ENCODE measurements at regions not wholly inside any gene's neighbourhood (a gene's known extent, or its start where the extent isn't known, plus 50 kb on each side); places are given as distances from the start of the nearest gene placed in this dataset.

GRCh38 chr11:11777897-11778296, 63.9 kb upstream of the USP47 start:
- intact Hi-C loops (cut with micrococcal nuclease; ENCODE audit: unreplicated experiment) (no loop called here), in situ Hi-C loops (cut with HindIII; ENCODE audit: extremely low pct_ligation_motif_present, low pct_unique_long_range_greater_than_20kb) (loop anchor here (25.0 kb wide), 1 partner anchor 841 kb away; no protein-coding TSS in a partner anchor)
- ATAC-seq (no peak), DNase-seq (ENCODE audit: low spot score) (no peak), FAIRE-seq (no peak)
- TF ChIP-seq ZBTB21 (CRISPR knock-in tag; IDR thresholded peaks at IDR 0.05) (no peak), MBNL3 (CRISPR knock-in tag; conservative IDR thresholded peaks at IDR 0.05) (no peak), PHF5A (CRISPR knock-in tag; IDR thresholded peaks at IDR 0.05; ENCODE audit: low read depth, unreplicated experiment) (no peak)
- Histone ChIP-seq H3K27ac (ENCODE audit: extremely low read length, insufficient read depth, low read length) (no peak overlapping the region), H3K79me2 (ENCODE audit: insufficient read depth, low read length) (no peaks in the 10 kb centered on the region), H2AFZ (ENCODE audit: low read length) (no peak overlapping the region), H3K4me1 (ENCODE audit: insufficient read depth, low read length) (no peaks in the 10 kb centered on the region), H3K9me3 (ENCODE audit: low read length) (no peaks in the 10 kb centered on the region), H3K9ac (ENCODE audit: insufficient read depth, low read depth, low read length) (no peak overlapping the region), H3K27me3 (ENCODE audit: control insufficient read depth in 1 of 2, insufficient read depth in 2 of 2, low read length in 2 of 2) (peaks cover 2 to 25% of the 10 kb centered on the region in 2 experiments; a peak in 3 of 5 replicates), H3K4me3 (replicated peaks in 1 of 3; ENCODE audit: insufficient read depth in 1 of 3, low read depth in 2 of 3, low read length in 3 of 3) (no peak overlapping the region), H3K4me2 (ENCODE audit: low read depth, low read length) (no peak overlapping the region), H3K36me3 (replicated peaks in 1 of 2; ENCODE audit: control insufficient read depth in 1 of 2, insufficient read depth in 2 of 2, low read length in 2 of 2) (no peaks in the 10 kb centered on the region), H4K20me1 (ENCODE audit: insufficient read depth, low read length) (no peaks in the 10 kb centered on the region)
- ChIA-PET CTCF (ENCODE audit: low intra/inter-chr PET ratio, low total read pairs) (no interaction called here), POLR2A (no interaction called here)
- no TSS peak for BruUV-seq (replicated peaks)
- 0% methylated on average over 3 of the region's 3 CpGs for WGBS (ENCODE audit: low lambda C conversion rate)

- H3K4me2 ChIP-seq (ENCODE audit: low read depth, low read length) = no peak overlapping the region
- FAIRE-seq (no peak), ATAC-seq (no peak), DNase-seq (ENCODE audit: low spot score) (no peak)
- H3K9me3 ChIP-seq (ENCODE audit: low read length) = no peaks in the 10 kb centered on the region
- no peaks in the 10 kb centered on the region for H3K79me2 ChIP-seq (ENCODE audit: insufficient read depth, low read length)
- POLR2A ChIA-PET = no interaction called here
- 0% methylated on average over 1 of the region's 6 CpGs for WGBS (ENCODE audit: low lambda C conversion rate)
- intact Hi-C loops (cut with micrococcal nuclease; ENCODE audit: unreplicated experiment) = no loop called here
- no peak overlapping the region for H2AFZ ChIP-seq (ENCODE audit: low read length)
- no peaks in the 10 kb centered on the region for H4K20me1 ChIP-seq (ENCODE audit: insufficient read depth, low read length)
- no peak overlapping the region for H3K9ac ChIP-seq (ENCODE audit: insufficient read depth, low read depth, low read length)
- no peak overlapping the region for H3K27ac ChIP-seq (ENCODE audit: extremely low read length, insufficient read depth, low read length)
- H3K4me3 ChIP-seq (replicated peaks in 1 of 3; ENCODE audit: insufficient read depth in 1 of 3, low read depth in 2 of 3, low read length in 3 of 3) = no peak overlapping the region
- in situ Hi-C loops (cut with HindIII; ENCODE audit: extremely low pct_ligation_motif_present, low pct_unique_long_range_greater_than_20kb) = loop anchor here (25.0 kb wide), 1 partner anchor 839 kb away; no protein-coding TSS in a partner anchor
- TF ChIP-seq ZNF773 (CRISPR knock-in tag; IDR thresholded peaks at IDR 0.05; ENCODE audit: borderline replicate concordance) (no peak), ZNF577 (CRISPR knock-in tag; IDR thresholded peaks at IDR 0.05; ENCODE audit: borderline replicate concordance, low read depth) (no peak)
- H3K27me3 ChIP-seq (ENCODE audit: control insufficient read depth in 1 of 2, insufficient read depth in 2 of 2, low read length in 2 of 2) = peaks cover 2 to 25% of the 10 kb centered on the region in 2 experiments; a peak in 3 of 5 replicates
- no peaks in the 10 kb centered on the region for H3K4me1 ChIP-seq (ENCODE audit: insufficient read depth, low read length)
- no peaks in the 10 kb centered on the region for H3K36me3 ChIP-seq (replicated peaks in 1 of 2; ENCODE audit: control insufficient read depth in 1 of 2, insufficient read depth in 2 of 2, low read length in 2 of 2)
- CTCF ChIA-PET (ENCODE audit: low intra/inter-chr PET ratio, low total read pairs) = no interaction called here
- BruUV-seq (replicated peaks) = no TSS peak
These were observed 65.1 kb upstream of the USP47 start for GRCh38 chr11:11776714-11777113.
